ENCODE measurements at regions not wholly inside any gene's neighbourhood (a gene's known extent, or its start where the extent isn't known, plus 50 kb on each side); places are given as distances from the start of the nearest gene placed in this dataset.
"Not testable (repeated sequence)": the region's sequence is repeated elsewhere in the genome, so short reads cannot be mapped to it uniquely, and the experiment has no call there.

DNA sequence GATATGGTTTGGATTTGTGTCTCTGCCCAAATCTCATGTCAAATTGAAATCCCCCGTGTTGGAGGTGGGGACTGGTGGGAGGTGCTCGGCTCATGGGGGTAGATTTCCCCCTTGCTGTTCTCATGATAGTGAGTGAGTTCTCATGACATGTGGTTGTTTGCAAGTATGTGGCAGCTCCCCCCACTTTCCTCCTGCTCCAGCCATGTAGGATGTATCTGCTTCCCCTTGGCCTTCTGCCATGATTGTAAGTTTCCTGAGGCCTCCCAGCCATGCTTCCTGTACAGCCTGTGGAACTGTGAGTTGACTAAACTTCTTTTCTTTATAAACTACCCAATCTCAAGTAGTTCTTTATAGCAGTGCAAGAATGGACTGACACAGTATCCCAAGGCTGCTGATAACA is 55.9 kb downstream of the HES1 start:
- not testable (repeated sequence) for TF ChIP-seq EP300 (IDR thresholded peaks at IDR 0.05)
- TF ChIP-seq, protein P1, sequence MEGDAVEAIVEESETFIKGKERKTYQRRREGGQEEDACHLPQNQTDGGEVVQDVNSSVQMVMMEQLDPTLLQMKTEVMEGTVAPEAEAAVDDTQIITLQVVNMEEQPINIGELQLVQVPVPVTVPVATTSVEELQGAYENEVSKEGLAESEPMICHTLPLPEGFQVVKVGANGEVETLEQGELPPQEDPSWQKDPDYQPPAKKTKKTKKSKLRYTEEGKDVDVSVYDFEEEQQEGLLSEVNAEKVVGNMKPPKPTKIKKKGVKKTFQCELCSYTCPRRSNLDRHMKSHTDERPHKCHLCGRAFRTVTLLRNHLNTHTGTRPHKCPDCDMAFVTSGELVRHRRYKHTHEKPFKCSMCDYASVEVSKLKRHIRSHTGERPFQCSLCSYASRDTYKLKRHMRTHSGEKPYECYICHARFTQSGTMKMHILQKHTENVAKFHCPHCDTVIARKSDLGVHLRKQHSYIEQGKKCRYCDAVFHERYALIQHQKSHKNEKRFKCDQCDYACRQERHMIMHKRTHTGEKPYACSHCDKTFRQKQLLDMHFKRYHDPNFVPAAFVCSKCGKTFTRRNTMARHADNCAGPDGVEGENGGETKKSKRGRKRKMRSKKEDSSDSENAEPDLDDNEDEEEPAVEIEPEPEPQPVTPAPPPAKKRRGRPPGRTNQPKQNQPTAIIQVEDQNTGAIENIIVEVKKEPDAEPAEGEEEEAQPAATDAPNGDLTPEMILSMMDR (IDR thresholded peaks at IDR 0.05), result not testable (repeated sequence)

All from sigmoid colon (tissue), 4 donors.